ENCODE measurements at regions not wholly inside any gene's neighbourhood (a gene's known extent, or its start where the extent isn't known, plus 50 kb on each side); places are given as distances from the start of the nearest gene placed in this dataset.

DNA sequence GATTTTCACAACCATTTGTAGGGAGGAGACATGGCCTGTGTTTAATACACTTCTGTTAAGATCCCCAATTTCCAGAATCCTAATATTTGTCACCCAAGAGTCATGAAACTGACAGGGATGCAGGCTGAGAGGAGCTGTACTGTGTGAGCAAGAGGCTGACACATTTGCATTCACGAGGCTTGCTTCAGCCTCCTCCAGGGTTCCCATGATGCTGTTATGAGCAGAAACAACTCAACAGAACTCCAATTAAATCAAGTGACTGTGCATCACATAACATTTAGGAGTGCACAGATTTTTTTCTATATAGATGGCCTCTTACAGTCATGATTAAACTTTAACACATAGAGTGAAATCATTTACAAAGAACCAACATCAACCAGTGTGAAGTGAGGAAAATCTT, 292.3 kb upstream of the STT3B start:
- TF ChIP-seq, protein P1, sequence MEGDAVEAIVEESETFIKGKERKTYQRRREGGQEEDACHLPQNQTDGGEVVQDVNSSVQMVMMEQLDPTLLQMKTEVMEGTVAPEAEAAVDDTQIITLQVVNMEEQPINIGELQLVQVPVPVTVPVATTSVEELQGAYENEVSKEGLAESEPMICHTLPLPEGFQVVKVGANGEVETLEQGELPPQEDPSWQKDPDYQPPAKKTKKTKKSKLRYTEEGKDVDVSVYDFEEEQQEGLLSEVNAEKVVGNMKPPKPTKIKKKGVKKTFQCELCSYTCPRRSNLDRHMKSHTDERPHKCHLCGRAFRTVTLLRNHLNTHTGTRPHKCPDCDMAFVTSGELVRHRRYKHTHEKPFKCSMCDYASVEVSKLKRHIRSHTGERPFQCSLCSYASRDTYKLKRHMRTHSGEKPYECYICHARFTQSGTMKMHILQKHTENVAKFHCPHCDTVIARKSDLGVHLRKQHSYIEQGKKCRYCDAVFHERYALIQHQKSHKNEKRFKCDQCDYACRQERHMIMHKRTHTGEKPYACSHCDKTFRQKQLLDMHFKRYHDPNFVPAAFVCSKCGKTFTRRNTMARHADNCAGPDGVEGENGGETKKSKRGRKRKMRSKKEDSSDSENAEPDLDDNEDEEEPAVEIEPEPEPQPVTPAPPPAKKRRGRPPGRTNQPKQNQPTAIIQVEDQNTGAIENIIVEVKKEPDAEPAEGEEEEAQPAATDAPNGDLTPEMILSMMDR (optimal IDR thresholded peaks at IDR 0.05 in 1 of 3, IDR thresholded peaks at IDR 0.05 in 1 of 3, conservative IDR thresholded peaks at IDR 0.05 in 1 of 3; ENCODE audit: extremely low read depth in 1 of 3, insufficient read depth in 2 of 3, low read length in 3 of 3) = no peak
- no peak for TF ChIP-seq EZH2 (IDR thresholded peaks at IDR 0.05; ENCODE audit: low read length)

Data from keratinocyte (primary cell).